GM23338 (cell line): ENCODE measurements at regions not wholly inside any gene's neighbourhood (a gene's known extent, or its start where the extent isn't known, plus 50 kb on each side); places are given as distances from the start of the nearest gene placed in this dataset.

Experiments used
- POLR2AphosphoS5 ChIP-seq: IDR thresholded peaks from 2 replicates; pipeline ENCODE4 v1.6.1; 2016; ENCODE audit warnings: antibody characterized with exemption, low read depth
- TF ChIP-seq, protein P1 (sequence below), 2 experiments: fragments of 200-600 bp in 1 of 2; sonication (generic) in 1 of 2; conservative IDR thresholded peaks; 2 replicates each; pipeline versions ENCODE4 v1.5.1 to v1.6.1; 2016 to 2017; ENCODE audit warnings: antibody characterized with exemption in 2 of 2, low read depth in 2 of 2, mild to moderate bottlenecking in 2 of 2, moderate library complexity in 1 of 2

DNA sequence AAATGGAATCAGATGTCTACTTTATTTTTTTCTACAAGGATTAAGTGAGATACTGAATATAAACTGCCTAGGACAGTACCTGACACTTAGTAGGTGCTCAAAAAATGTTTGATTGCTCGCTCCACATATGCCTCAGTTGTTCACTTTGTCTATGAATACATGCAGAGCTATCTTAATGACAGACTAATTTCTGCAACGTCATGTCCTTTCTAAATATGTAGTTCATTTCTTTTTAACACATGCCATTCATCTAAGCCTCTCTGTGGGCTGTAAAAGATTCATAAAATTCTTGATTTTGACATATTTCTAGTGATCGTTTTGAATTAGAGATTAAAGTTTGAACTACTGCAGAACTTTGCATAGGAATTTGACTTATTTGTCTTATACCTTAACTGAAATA is 176.3 kb upstream of the STXBP6 start:
- TF ChIP-seq POLR2AphosphoS5 = no peak
- TF ChIP-seq, protein P1, sequence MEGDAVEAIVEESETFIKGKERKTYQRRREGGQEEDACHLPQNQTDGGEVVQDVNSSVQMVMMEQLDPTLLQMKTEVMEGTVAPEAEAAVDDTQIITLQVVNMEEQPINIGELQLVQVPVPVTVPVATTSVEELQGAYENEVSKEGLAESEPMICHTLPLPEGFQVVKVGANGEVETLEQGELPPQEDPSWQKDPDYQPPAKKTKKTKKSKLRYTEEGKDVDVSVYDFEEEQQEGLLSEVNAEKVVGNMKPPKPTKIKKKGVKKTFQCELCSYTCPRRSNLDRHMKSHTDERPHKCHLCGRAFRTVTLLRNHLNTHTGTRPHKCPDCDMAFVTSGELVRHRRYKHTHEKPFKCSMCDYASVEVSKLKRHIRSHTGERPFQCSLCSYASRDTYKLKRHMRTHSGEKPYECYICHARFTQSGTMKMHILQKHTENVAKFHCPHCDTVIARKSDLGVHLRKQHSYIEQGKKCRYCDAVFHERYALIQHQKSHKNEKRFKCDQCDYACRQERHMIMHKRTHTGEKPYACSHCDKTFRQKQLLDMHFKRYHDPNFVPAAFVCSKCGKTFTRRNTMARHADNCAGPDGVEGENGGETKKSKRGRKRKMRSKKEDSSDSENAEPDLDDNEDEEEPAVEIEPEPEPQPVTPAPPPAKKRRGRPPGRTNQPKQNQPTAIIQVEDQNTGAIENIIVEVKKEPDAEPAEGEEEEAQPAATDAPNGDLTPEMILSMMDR (conservative IDR thresholded peaks at IDR 0.05; ENCODE audit: low read depth in 2 of 2) = no peak
